Activated T-helper 1 cell treated with anti-CD3 and anti-CD28 coated beads, Interleukin-12 subunit alpha, Interleukin-12 subunit beta, Interleukin-2, Interleukin-4 antibody, amounts not matched to agents 30 ng/mL and 10 ng/mL and 1 ng/mL, durations not matched to agents 14 hours and 24 hours and 36 hours (primary cell): ENCODE measurements at regions not wholly inside any gene's neighbourhood (a gene's known extent, or its start where the extent isn't known, plus 50 kb on each side); places are given as distances from the start of the nearest gene placed in this dataset.

Source experiments
- DNase-seq: peaks from one replicate; pipeline ENCODE4 v3.0.0; 2021; ENCODE audit warnings: low spot score
- H3K27ac Mint-ChIP-seq: one replicate; pipeline ENCODE4 v1.8.0; 2021; ENCODE audit warnings: mild to moderate bottlenecking, mixed read lengths
- H3K27me3 Mint-ChIP-seq: one replicate; pipeline ENCODE4 v1.8.0; 2022; ENCODE audit warnings: mild to moderate bottlenecking, moderate library complexity, mixed read lengths; ENCODE audit not compliant: insufficient read depth
- H3K36me3 Mint-ChIP-seq: one replicate; pipeline ENCODE4 v1.8.0; 2021; ENCODE audit warnings: low read depth, mixed read lengths
- H3K4me1 Mint-ChIP-seq: one replicate; pipeline ENCODE4 v1.8.0; 2021; ENCODE audit warnings: low read depth, mixed read lengths
- H3K4me3 Mint-ChIP-seq: one replicate; pipeline ENCODE4 v1.8.0; 2021; ENCODE audit warnings: mild to moderate bottlenecking, moderate library complexity, mixed read lengths
- H3K9me3 Mint-ChIP-seq: one replicate; pipeline ENCODE4 v1.8.0; 2021; ENCODE audit warnings: mixed read lengths
- intact Hi-C: fragments of 100-400 bp; cut with micrococcal nuclease; formaldehyde crosslinking; loops from one replicate; pipeline ENCODE4 v1.15.1; 2024

- intact Hi-C loops = no loop called here
- no peak for DNase-seq
- no peak overlapping the region for H3K4me3 Mint-ChIP-seq
Measured at GRCh38 chr15:66615846-66616245, 50.0 kb upstream of the LCTL start.

GRCh38 chr15:66617137-66618090, 51.6 kb upstream of the LCTL start:
- no peak for DNase-seq
- Mint-ChIP-seq H3K27ac (no peak overlapping the region), H3K4me1 (no peaks in the 10 kb centered on the region), H3K4me3 (no peak overlapping the region), H3K9me3 (no peaks in the 10 kb centered on the region), H3K36me3 (no peaks in the 10 kb centered on the region), H3K27me3 (peaks cover 8% of the 10 kb centered on the region)
- intact Hi-C loops = loop anchor here (2.0 kb wide), 1 partner anchor 85 kb away; the partner anchor contains the start of gene SMAD6

More at GRCh38 chr15:66615846-66616245, 50.0 kb upstream of the LCTL start:
- peaks cover 5% of the 10 kb centered on the region for H3K27me3 Mint-ChIP-seq
- H3K9me3 Mint-ChIP-seq = no peaks in the 10 kb centered on the region
- H3K27ac Mint-ChIP-seq = no peak overlapping the region
- H3K4me1 Mint-ChIP-seq = no peaks in the 10 kb centered on the region
- no peaks in the 10 kb centered on the region for H3K36me3 Mint-ChIP-seq

GRCh38 chr15:66619152-66619903, 53.5 kb upstream of the LCTL start:
- Mint-ChIP-seq H3K9me3 (no peaks in the 10 kb centered on the region), H3K4me1 (no peaks in the 10 kb centered on the region), H3K27me3 (peaks cover 19% of the 10 kb centered on the region), H3K4me3 (no peak overlapping the region), H3K27ac (no peak overlapping the region), H3K36me3 (no peaks in the 10 kb centered on the region)
- intact Hi-C loops = loop anchor here (1.0 to 2.0 kb wide), 3 partner anchors 83 to 232 kb away; partner anchors contain the start of gene SMAD6
- DNase-seq = peak; percentile 31

GRCh38 chr15:66620341-66620740, 54.5 kb upstream of the LCTL start:
- Mint-ChIP-seq H3K4me3 (no peak overlapping the region), H3K27me3 (peaks cover 19% of the 10 kb centered on the region), H3K4me1 (no peaks in the 10 kb centered on the region), H3K27ac (no peak overlapping the region), H3K9me3 (no peaks in the 10 kb centered on the region), H3K36me3 (no peaks in the 10 kb centered on the region)
- DNase-seq = no peak
- intact Hi-C loops = no loop called here

- Mint-ChIP-seq H3K36me3 (no peaks in the 10 kb centered on the region), H3K9me3 (no peaks in the 10 kb centered on the region), H3K27me3 (peaks cover 19% of the 10 kb centered on the region), H3K27ac (no peak overlapping the region), H3K4me1 (no peaks in the 10 kb centered on the region), H3K4me3 (no peak overlapping the region)
- no peak for DNase-seq
- intact Hi-C loops = no loop called here
Measured at GRCh38 chr15:66620744-66621344, 55.0 kb upstream of the LCTL start.

GRCh38 chr15:66621491-66622467, 56.0 kb upstream of the LCTL start:
- H3K4me3 Mint-ChIP-seq = no peak overlapping the region
- no peaks in the 10 kb centered on the region for H3K4me1 Mint-ChIP-seq
- H3K27ac Mint-ChIP-seq = no peak overlapping the region
- no peaks in the 10 kb centered on the region for H3K36me3 Mint-ChIP-seq
- no peaks in the 10 kb centered on the region for H3K9me3 Mint-ChIP-seq
- DNase-seq = no peak
- intact Hi-C loops = no loop called here
- H3K27me3 Mint-ChIP-seq = peaks cover 21% of the 10 kb centered on the region

- H3K4me1 Mint-ChIP-seq = no peaks in the 10 kb centered on the region
- H3K9me3 Mint-ChIP-seq = no peaks in the 10 kb centered on the region
- intact Hi-C loops = no loop called here
- no peak for DNase-seq
- no peak overlapping the region for H3K27ac Mint-ChIP-seq
- no peaks in the 10 kb centered on the region for H3K36me3 Mint-ChIP-seq
- H3K27me3 Mint-ChIP-seq = peaks cover 21% of the 10 kb centered on the region
- H3K4me3 Mint-ChIP-seq = no peak overlapping the region
Measured at GRCh38 chr15:66622591-66623022, 56.8 kb upstream of the LCTL start.

- H3K4me1 Mint-ChIP-seq = no peaks in the 10 kb centered on the region
- H3K27me3 Mint-ChIP-seq = peaks cover 21% of the 10 kb centered on the region
- no peak for DNase-seq
- H3K36me3 Mint-ChIP-seq = no peaks in the 10 kb centered on the region
- intact Hi-C loops = no loop called here
- no peaks in the 10 kb centered on the region for H3K9me3 Mint-ChIP-seq
- H3K4me3 Mint-ChIP-seq = no peak overlapping the region
- no peak overlapping the region for H3K27ac Mint-ChIP-seq
Measured at GRCh38 chr15:66623801-66624453, 58.1 kb upstream of the LCTL start.

GRCh38 chr15:66625531-66625930, 59.7 kb upstream of the LCTL start:
- no peak overlapping the region for H3K4me3 Mint-ChIP-seq
- H3K36me3 Mint-ChIP-seq = no peaks in the 10 kb centered on the region
- H3K27ac Mint-ChIP-seq = no peak overlapping the region
- DNase-seq = no peak
- no peaks in the 10 kb centered on the region for H3K9me3 Mint-ChIP-seq
- peaks cover 20% of the 10 kb centered on the region for H3K27me3 Mint-ChIP-seq
- no peaks in the 10 kb centered on the region for H3K4me1 Mint-ChIP-seq
- intact Hi-C loops = no loop called here

- peaks cover 20% of the 10 kb centered on the region for H3K27me3 Mint-ChIP-seq
- H3K4me3 Mint-ChIP-seq = no peak overlapping the region
- no peaks in the 10 kb centered on the region for H3K9me3 Mint-ChIP-seq
- H3K27ac Mint-ChIP-seq = no peak overlapping the region
- intact Hi-C loops = no loop called here
- H3K36me3 Mint-ChIP-seq = no peaks in the 10 kb centered on the region
- no peak for DNase-seq
- no peaks in the 10 kb centered on the region for H3K4me1 Mint-ChIP-seq
Measured at GRCh38 chr15:66625974-66626373, 60.2 kb upstream of the LCTL start.

GRCh38 chr15:66628976-66629723, 63.4 kb upstream of the LCTL start:
- Mint-ChIP-seq H3K4me1 (no peaks in the 10 kb centered on the region), H3K36me3 (no peaks in the 10 kb centered on the region), H3K4me3 (no peak overlapping the region), H3K27ac (no peak overlapping the region), H3K9me3 (no peaks in the 10 kb centered on the region), H3K27me3 (peaks cover 5% of the 10 kb centered on the region)
- intact Hi-C loops = no loop called here
- no peak for DNase-seq
